Ascending aorta (tissue), 2 donors: ENCODE measurements at regions not wholly inside any gene's neighbourhood (a gene's known extent, or its start where the extent isn't known, plus 50 kb on each side); places are given as distances from the start of the nearest gene placed in this dataset.

ENCODE experiments used
- DNase-seq, 2 donors: peaks; one replicate each; pipeline ENCODE4 v3.0.0-alpha.2; 2019; ENCODE audit warnings: low spot score in 2 of 2
- H3K27ac ChIP-seq, 2 donors: fragments of 200-600 bp; sonication (generic); one replicate each; pipeline ENCODE4 v1.5.1; 2016 to 2017; ENCODE audit warnings: mild to moderate bottlenecking in 1 of 2
- H3K27me3 ChIP-seq: fragments of 200-600 bp; sonication (generic); one replicate; pipeline ENCODE4 v1.5.1; 2017
- H3K36me3 ChIP-seq, 2 donors: fragments of 200-600 bp; sonication (generic); one replicate each; pipeline ENCODE4 v1.5.1; 2016
- H3K4me1 ChIP-seq, 2 donors: fragments of 200-600 bp; sonication (generic); one replicate each; pipeline ENCODE4 v1.5.1; 2016 to 2017; ENCODE audit warnings: mild to moderate bottlenecking in 1 of 2
- H3K4me3 ChIP-seq, 2 donors: fragments of 200-600 bp; sonication (generic); one replicate each; pipeline ENCODE4 v1.5.1; 2016 to 2017; ENCODE audit warnings: mild to moderate bottlenecking in 1 of 2
- H3K9me3 ChIP-seq, 2 donors: fragments of 200-600 bp; sonication (generic); one replicate each; pipeline ENCODE4 v1.5.1; 2016
- CTCF ChIP-seq, 3 experiments: fragments of 200-600 bp in 2 of 3; fragments of 450-650 bp in 1 of 3; sonication (generic) in 2 of 3; IDR thresholded peaks; one replicate each; pipeline ENCODE4 v1.5.1; 2016 to 2019; ENCODE audit warnings: antibody characterized with exemption in 3 of 3, mild to moderate bottlenecking in 1 of 3, moderate library complexity in 1 of 3
- intact Hi-C: fragments of 100-400 bp; cut with DNase I; formaldehyde crosslinking; loops from one replicate; pipeline ENCODE4 v1.15.1; 2023

- TF ChIP-seq CTCF (IDR thresholded peaks at IDR 0.05) = no peak
- Histone ChIP-seq H3K27ac (no peak overlapping the region), H3K4me1 (no peaks in the 10 kb centered on the region), H3K27me3 (no peaks in the 10 kb centered on the region), H3K9me3 (no peaks in the 10 kb centered on the region), H3K36me3 (no peaks in the 10 kb centered on the region), H3K4me3 (no peak overlapping the region)
- no peak for DNase-seq
- intact Hi-C loops = no loop called here
Measured at GRCh38 chr5:165420493-165420892, 1915.1 kb downstream of the MAT2B start.

- TF ChIP-seq CTCF (IDR thresholded peaks at IDR 0.05) = no peak
- no peaks in the 10 kb centered on the region for H3K9me3 ChIP-seq
- no peaks in the 10 kb centered on the region for H3K4me1 ChIP-seq
- no peak overlapping the region for H3K4me3 ChIP-seq
- no peaks in the 10 kb centered on the region for H3K27me3 ChIP-seq
- intact Hi-C loops = no loop called here
- H3K27ac ChIP-seq = no peak overlapping the region
- no peak for DNase-seq
- no peaks in the 10 kb centered on the region for H3K36me3 ChIP-seq
Measured at GRCh38 chr5:165423697-165424299, 1918.4 kb downstream of the MAT2B start.

- no peak for TF ChIP-seq CTCF (IDR thresholded peaks at IDR 0.05)
- no peak overlapping the region for H3K27ac ChIP-seq
- H3K27me3 ChIP-seq = no peaks in the 10 kb centered on the region
- H3K36me3 ChIP-seq = no peaks in the 10 kb centered on the region
- no peaks in the 10 kb centered on the region for H3K4me1 ChIP-seq
- no peaks in the 10 kb centered on the region for H3K9me3 ChIP-seq
- intact Hi-C loops = no loop called here
- DNase-seq = no peak
- H3K4me3 ChIP-seq = no peak overlapping the region
Measured at GRCh38 chr5:165425594-165425993, 1920.2 kb downstream of the MAT2B start.

GRCh38 chr5:165448753-165449152, 1943.3 kb downstream of the MAT2B start:
- Histone ChIP-seq H3K4me3 (no peak overlapping the region), H3K27ac (no peak overlapping the region), H3K36me3 (no peaks in the 10 kb centered on the region), H3K27me3 (no peaks in the 10 kb centered on the region), H3K9me3 (no peaks in the 10 kb centered on the region), H3K4me1 (no peaks in the 10 kb centered on the region)
- no peak for TF ChIP-seq CTCF (IDR thresholded peaks at IDR 0.05)
- no peak for DNase-seq
- intact Hi-C loops = no loop called here

- intact Hi-C loops = no loop called here
- no peaks in the 10 kb centered on the region for H3K36me3 ChIP-seq
- peak in 1 of 3 experiments; percentile 10 for TF ChIP-seq CTCF (IDR thresholded peaks at IDR 0.05)
- no peaks in the 10 kb centered on the region for H3K4me1 ChIP-seq
- H3K27me3 ChIP-seq = no peaks in the 10 kb centered on the region
- no peak overlapping the region for H3K27ac ChIP-seq
- no peak overlapping the region for H3K4me3 ChIP-seq
- no peak for DNase-seq
- no peaks in the 10 kb centered on the region for H3K9me3 ChIP-seq
Measured at GRCh38 chr5:165457859-165458481, 1952.6 kb downstream of the MAT2B start.
